NT2/D1 (cell line): ENCODE measurements at regions not wholly inside any gene's neighbourhood (a gene's known extent, or its start where the extent isn't known, plus 50 kb on each side); places are given as distances from the start of the nearest gene placed in this dataset.

Source experiments
- DNase-seq: peaks from one replicate; pipeline ENCODE4 v3.0.0-alpha.2; 2011; ENCODE audit warnings: low read depth, low spot score
- H3K27me3 ChIP-seq: 2 replicates; pipeline ENCODE4 v1.6.0; 2011; ENCODE audit warnings: mild to moderate bottlenecking; ENCODE audit not compliant: insufficient read length, insufficient read depth
- H3K36me3 ChIP-seq: 2 replicates; pipeline ENCODE4 v1.6.1; 2011; ENCODE audit warnings: mild to moderate bottlenecking, low read length, mixed read lengths; ENCODE audit not compliant: insufficient read depth, insufficient read length
- H3K4me1 ChIP-seq: 2 replicates; pipeline ENCODE4 v1.5.1; 2011; ENCODE audit not compliant: insufficient read depth, insufficient read length
- H3K4me3 ChIP-seq: 2 replicates; pipeline ENCODE4 v1.5.1; 2011; ENCODE audit warnings: low read depth; ENCODE audit not compliant: insufficient read length
- H3K9ac ChIP-seq: 2 replicates; pipeline ENCODE4 v1.6.0; 2011; ENCODE audit warnings: low read depth; ENCODE audit not compliant: insufficient read length
- H3K9me3 ChIP-seq: 2 replicates; pipeline ENCODE4 v1.5.1; 2011; ENCODE audit warnings: mild to moderate bottlenecking, low read length; ENCODE audit not compliant: insufficient read depth
- SUZ12 ChIP-seq: IDR thresholded peaks from 2 replicates; pipeline ENCODE4 v1.6.1; 2011; ENCODE audit not compliant: insufficient read length, insufficient read depth; ENCODE audit errors: extremely low read depth
- YY1 ChIP-seq: IDR thresholded peaks from 2 replicates; pipeline ENCODE4 v1.6.1; 2011; ENCODE audit not compliant: insufficient read length, insufficient read depth
- ZNF274 ChIP-seq: IDR thresholded peaks from 2 replicates; pipeline ENCODE4 v1.6.1; 2011; ENCODE audit warnings: mild to moderate bottlenecking, low read depth, low read length

DNA sequence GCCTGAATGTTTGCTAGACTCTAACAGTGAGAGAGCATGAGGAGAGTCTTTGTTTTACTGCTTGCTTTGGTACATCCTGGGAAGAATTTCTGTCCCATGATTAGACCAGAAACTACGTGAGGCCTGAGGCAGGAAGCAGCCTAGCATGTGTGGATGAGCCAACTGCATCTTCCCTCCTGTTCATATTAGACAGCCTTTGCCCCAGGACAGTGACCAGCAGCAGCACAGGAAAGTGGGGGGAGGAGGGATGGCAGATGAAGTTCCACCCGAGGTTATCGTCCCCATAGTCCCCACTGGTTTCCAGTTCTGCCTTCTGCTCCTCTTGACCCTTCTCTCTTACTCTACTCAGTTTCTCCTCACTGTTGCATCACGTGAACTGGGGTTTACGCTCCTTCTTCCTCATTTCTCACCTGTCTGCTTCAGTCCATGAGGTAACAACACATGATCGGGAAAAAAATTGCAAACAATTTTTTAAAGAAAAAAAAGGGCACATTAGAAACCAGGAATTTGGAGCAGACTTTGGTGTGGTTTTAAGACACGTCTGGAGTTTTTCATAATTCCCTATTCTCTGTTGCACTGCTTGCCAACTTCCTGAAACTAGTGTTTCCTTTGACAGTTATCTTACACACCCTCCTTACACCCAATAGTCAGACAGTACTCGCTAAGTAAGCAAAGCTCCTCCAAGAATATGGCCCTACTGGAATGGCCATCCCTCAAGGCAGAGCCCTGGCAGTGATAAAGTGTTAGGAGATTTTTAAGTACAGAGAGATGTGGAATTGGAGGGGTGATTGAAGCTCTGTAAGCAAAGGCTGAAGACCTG lies 84.1 kb downstream of the SNX18 start:
- DNase-seq, result no peak
- no peaks in the 10 kb centered on the region for H3K9me3 ChIP-seq
- H3K4me1 ChIP-seq, result no peaks in the 10 kb centered on the region
- no peaks in the 10 kb centered on the region for H3K27me3 ChIP-seq
- no peak overlapping the region for H3K9ac ChIP-seq
- no peak overlapping the region for H3K4me3 ChIP-seq
- TF ChIP-seq SUZ12 (no peak), ZNF274 (no peak), YY1 (no peak)
- H3K36me3 ChIP-seq, result no peaks in the 10 kb centered on the region
